Thymus (tissue), 11 donors: ENCODE measurements at regions not wholly inside any gene's neighbourhood (a gene's known extent, or its start where the extent isn't known, plus 50 kb on each side); places are given as distances from the start of the nearest gene placed in this dataset.

Experiments used
- DNase-seq, 9 donors: peaks; one replicate each; pipeline ENCODE4 v3.0.0-alpha.2; 2013; ENCODE audit warnings: low spot score in 9 of 9, low read depth in 6 of 9, missing footprints in 1 of 9
- H3K27ac ChIP-seq, 2 donors: one replicate each; pipeline ENCODE4 v1.5.1; 2013; ENCODE audit warnings: control low read depth in 1 of 2, low read depth in 1 of 2, low read length in 1 of 2, mild to moderate bottlenecking in 1 of 2, moderate library complexity in 1 of 2
- H3K27me3 ChIP-seq, 2 donors: one replicate each; pipeline ENCODE4 v1.5.1; 2013; ENCODE audit warnings: low read length in 1 of 2; ENCODE audit not compliant: control insufficient read depth in 2 of 2, insufficient read depth in 1 of 2
- H3K36me3 ChIP-seq, 2 donors: one replicate each; pipeline ENCODE4 v1.5.1; 2013; ENCODE audit warnings: low read length in 1 of 2, mild to moderate bottlenecking in 1 of 2, moderate library complexity in 1 of 2; ENCODE audit not compliant: control insufficient read depth in 2 of 2, insufficient read depth in 2 of 2
- H3K4me1 ChIP-seq, 2 donors: one replicate each; pipeline ENCODE4 v1.5.1; 2013; ENCODE audit warnings: low read length in 2 of 2; ENCODE audit not compliant: control insufficient read depth in 2 of 2, insufficient read depth in 2 of 2
- H3K4me3 ChIP-seq, 2 donors: one replicate each; pipeline ENCODE4 v1.5.1; 2013; ENCODE audit warnings: low read length in 2 of 2, control low read depth in 1 of 2, mild to moderate bottlenecking in 1 of 2
- H3K9me3 ChIP-seq, 2 donors: one replicate each; pipeline ENCODE4 v1.5.1; 2013; ENCODE audit warnings: low read length in 1 of 2, mild to moderate bottlenecking in 1 of 2; ENCODE audit not compliant: control insufficient read depth in 2 of 2, insufficient read depth in 1 of 2
- WGBS: extraction: QIAGEN DNeasy Blood & Tissue Kit; methylation state at CpG from one replicate; pipeline ENCODE4 v1.1.7; 2013; 5-methylcytosine and 5-hydroxymethylcytosine counted together
- donor health status: healthy.

DNA sequence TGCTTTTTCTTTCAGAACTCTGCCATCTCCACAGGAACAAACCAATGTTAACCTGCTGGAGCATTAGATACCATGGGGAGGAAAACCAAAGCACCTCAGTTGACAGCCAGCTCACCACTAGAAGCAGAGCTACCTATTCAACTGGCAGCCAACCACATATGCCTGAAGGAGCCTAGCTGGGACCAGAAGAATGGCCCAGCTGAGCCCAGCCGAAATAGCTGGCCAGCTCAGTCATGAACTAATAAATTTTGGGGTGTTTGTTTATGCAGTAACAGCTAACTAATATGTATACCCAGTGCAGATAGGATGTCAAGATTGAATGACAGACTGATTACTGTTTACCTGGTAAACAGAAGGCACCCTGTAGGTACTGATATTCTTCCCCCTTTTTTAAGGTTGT lies 1117.5 kb downstream of the TBL1XR1 start:
- 33% methylated on average over 1 of the region's 1 CpG for WGBS
- H3K36me3 ChIP-seq: no peaks in the 10 kb centered on the region
- no peak overlapping the region for H3K27ac ChIP-seq
- no peak for DNase-seq
- H3K9me3 ChIP-seq: peaks cover 0 to 7% of the 10 kb centered on the region in 2 donors
- no peak overlapping the region for H3K4me3 ChIP-seq
- no peaks in the 10 kb centered on the region for H3K4me1 ChIP-seq
- H3K27me3 ChIP-seq: no peaks in the 10 kb centered on the region

- DNase-seq: no peak
- Histone ChIP-seq H3K9me3 (peaks cover 0 to 7% of the 10 kb centered on the region in 2 donors), H3K27ac (no peak overlapping the region), H3K4me3 (no peak overlapping the region), H3K36me3 (no peaks in the 10 kb centered on the region), H3K27me3 (no peaks in the 10 kb centered on the region), H3K4me1 (no peaks in the 10 kb centered on the region)
- WGBS: 95% methylated on average over 1 of the region's 1 CpG
Observed at GRCh38 chr3:176078906-176079305, 1118.4 kb downstream of the TBL1XR1 start.

DNA sequence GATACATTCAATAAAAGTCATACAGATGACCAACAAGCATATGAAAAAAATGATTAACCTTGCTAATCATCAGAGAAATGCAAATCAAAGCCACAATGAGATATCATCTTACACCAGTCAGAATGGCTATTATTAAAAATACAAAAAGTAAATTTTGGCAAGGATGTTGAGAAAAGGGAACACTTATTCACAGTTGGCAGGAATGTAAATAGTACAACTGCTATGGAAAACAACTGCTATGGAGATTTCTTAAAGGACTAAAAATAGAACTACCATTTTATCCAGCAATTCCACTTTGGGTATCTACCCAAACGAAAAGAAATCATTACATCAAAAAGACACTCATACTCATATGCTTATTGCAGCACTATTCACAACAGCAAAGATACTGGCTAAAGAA lies 1121.8 kb downstream of the TBL1XR1 start:
- Histone ChIP-seq H3K27me3 (no peaks in the 10 kb centered on the region), H3K27ac (no peak overlapping the region), H3K4me3 (no peak overlapping the region), H3K4me1 (no peaks in the 10 kb centered on the region), H3K9me3 (peaks cover 0 to 7% of the 10 kb centered on the region in 2 donors), H3K36me3 (no peaks in the 10 kb centered on the region)
- no peak for DNase-seq
- WGBS: 84% methylated on average over 1 of the region's 1 CpG

- no peak overlapping the region for H3K27ac ChIP-seq
- peaks cover 0 to 7% of the 10 kb centered on the region in 2 donors for H3K9me3 ChIP-seq
- H3K4me1 ChIP-seq: no peaks in the 10 kb centered on the region
- H3K27me3 ChIP-seq: no peaks in the 10 kb centered on the region
- no peaks in the 10 kb centered on the region for H3K36me3 ChIP-seq
- no peak overlapping the region for H3K4me3 ChIP-seq
- no peak for DNase-seq
Observed at GRCh38 chr3:176075046-176075445, 1122.2 kb downstream of the TBL1XR1 start.

DNA sequence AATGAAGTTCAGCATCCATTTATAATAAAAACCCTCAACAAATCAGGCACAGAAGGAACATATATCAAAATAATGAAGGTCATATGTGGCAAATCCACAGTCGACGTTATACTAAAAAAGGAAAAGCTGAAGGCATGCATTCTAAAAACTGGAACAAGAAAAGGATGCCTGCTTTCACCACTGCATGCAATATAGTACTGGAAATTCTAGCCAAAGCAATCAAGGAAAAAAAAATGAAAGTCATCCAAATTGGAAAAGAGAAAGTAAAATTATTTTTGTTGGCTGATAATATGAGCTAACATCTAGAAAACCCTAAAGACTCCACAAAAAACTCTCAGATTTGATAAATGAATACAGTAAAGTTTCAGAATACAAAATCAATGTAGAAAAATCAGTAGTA lies 1123.2 kb downstream of the TBL1XR1 start:
- DNase-seq: no peak
- Histone ChIP-seq H3K4me3 (no peak overlapping the region), H3K27ac (no peak overlapping the region), H3K36me3 (no peaks in the 10 kb centered on the region), H3K27me3 (no peaks in the 10 kb centered on the region), H3K9me3 (peaks cover 0 to 3% of the 10 kb centered on the region in 2 donors), H3K4me1 (no peaks in the 10 kb centered on the region)
- 96% methylated on average over 2 of the region's 2 CpGs for WGBS

DNA sequence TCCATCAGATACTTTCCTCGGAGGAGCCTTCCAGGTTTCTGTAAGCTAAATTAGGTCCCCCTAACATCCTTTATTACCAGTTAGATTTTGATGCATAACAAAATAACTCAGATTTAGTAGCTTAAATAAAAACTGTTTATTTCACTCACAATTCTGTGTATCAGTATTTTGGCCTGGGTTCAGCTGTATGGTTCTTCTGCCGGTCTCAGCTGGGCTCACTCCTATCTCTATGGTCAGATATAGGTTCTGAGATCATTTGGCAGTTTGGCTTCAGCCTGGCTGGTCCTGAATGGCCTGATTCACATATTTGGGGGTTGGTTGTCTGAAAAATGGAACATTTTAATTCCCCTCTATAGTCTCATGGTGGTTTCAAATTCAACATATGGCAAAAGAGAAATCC lies 1125.3 kb downstream of the TBL1XR1 start:
- Histone ChIP-seq H3K27me3 (no peaks in the 10 kb centered on the region), H3K4me1 (no peaks in the 10 kb centered on the region), H3K4me3 (no peak overlapping the region), H3K9me3 (peaks cover 0 to 3% of the 10 kb centered on the region in 2 donors), H3K36me3 (no peaks in the 10 kb centered on the region), H3K27ac (no peak overlapping the region)
- DNase-seq: no peak
- 72% methylated on average over 2 of the region's 2 CpGs for WGBS

- 89% methylated on average over 6 of the region's 6 CpGs for WGBS
- Histone ChIP-seq H3K4me3 (no peak overlapping the region), H3K4me1 (no peaks in the 10 kb centered on the region), H3K27me3 (no peaks in the 10 kb centered on the region), H3K36me3 (no peaks in the 10 kb centered on the region), H3K27ac (no peak overlapping the region), H3K9me3 (peaks cover 0 to 3% of the 10 kb centered on the region in 2 donors)
- no peak for DNase-seq
Observed at GRCh38 chr3:176068750-176069149, 1128.5 kb downstream of the TBL1XR1 start.

DNA sequence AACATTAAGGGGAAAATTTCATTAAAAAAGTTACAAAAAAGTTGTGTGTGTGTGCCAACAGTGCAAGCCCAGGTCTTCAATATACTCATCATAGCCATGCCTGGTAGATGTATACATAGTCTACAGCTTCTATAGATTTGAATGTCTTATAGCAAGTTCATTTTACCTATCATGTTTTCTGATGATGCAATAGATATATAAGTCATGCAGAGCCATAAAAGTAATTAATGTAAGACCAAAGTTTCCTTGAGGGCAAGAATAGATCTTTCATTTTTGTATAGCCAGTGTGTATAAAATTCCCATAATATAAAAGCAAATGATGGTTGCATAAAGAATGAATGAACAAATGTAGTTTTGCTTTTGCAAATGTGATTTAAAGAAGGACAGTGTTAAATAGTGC lies 1138.4 kb downstream of the TBL1XR1 start:
- no peak for DNase-seq
- H3K27me3 ChIP-seq: no peaks in the 10 kb centered on the region

GRCh38 chr3:176055836-176056235 lies 1141.4 kb downstream of the TBL1XR1 start:
- Histone ChIP-seq H3K27me3 (no peaks in the 10 kb centered on the region), H3K9me3 (no peaks in the 10 kb centered on the region), H3K4me3 (no peak overlapping the region), H3K4me1 (no peaks in the 10 kb centered on the region), H3K36me3 (no peaks in the 10 kb centered on the region), H3K27ac (no peak overlapping the region)
- DNase-seq: no peak
- WGBS: 93% methylated on average over 6 of the region's 6 CpGs

More for the DNA sequence above, 1138.4 kb downstream of the TBL1XR1 start:
- H3K4me3 ChIP-seq: no peak overlapping the region
- H3K4me1 ChIP-seq: no peaks in the 10 kb centered on the region
- no peak overlapping the region for H3K27ac ChIP-seq
- H3K9me3 ChIP-seq: peaks cover 0 to 1% of the 10 kb centered on the region in 2 donors
- H3K36me3 ChIP-seq: no peaks in the 10 kb centered on the region

GRCh38 chr3:176051766-176052165 lies 1145.5 kb downstream of the TBL1XR1 start:
- H3K27me3 ChIP-seq: no peaks in the 10 kb centered on the region
- DNase-seq: no peak
- H3K36me3 ChIP-seq: no peaks in the 10 kb centered on the region
- no peaks in the 10 kb centered on the region for H3K9me3 ChIP-seq
- H3K4me3 ChIP-seq: no peak overlapping the region
- 90% methylated on average over 7 of the region's 7 CpGs for WGBS
- no peaks in the 10 kb centered on the region for H3K4me1 ChIP-seq
- H3K27ac ChIP-seq: no peak overlapping the region
